ENCODE measurements at regions not wholly inside any gene's neighbourhood (a gene's known extent, or its start where the extent isn't known, plus 50 kb on each side); places are given as distances from the start of the nearest gene placed in this dataset.

DNA sequence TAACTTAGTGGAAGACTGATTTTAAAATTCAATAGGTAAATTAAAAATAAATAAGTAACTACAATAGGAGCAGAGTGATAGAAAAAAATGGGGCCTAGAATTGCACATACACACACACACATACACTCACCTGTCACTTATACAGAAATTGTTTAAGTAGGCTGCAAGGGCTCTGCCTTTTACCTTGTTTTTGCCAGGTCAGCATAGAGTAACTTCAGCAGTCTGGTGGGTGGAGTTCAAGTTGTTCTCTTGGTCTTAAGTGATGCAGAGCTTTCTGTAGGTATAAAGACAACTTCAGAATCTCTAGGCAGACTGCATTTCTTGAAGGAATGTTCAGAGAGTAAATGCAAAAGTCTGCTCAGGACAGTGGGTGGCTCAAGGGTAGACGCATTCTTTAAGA lies 457.0 kb downstream of the INHBA start:
- intact Hi-C loops (cut with DNase I, micrococcal nuclease), result no loop called here
- no peak for DNase-seq
- Mint-ChIP-seq H3K36me3 (ENCODE audit: low read depth) (no peaks in the 10 kb centered on the region), H3K27ac (no peak overlapping the region), H3K27me3 (no peaks in the 10 kb centered on the region), H3K4me3 (no peak overlapping the region), H3K4me1 (ENCODE audit: low read depth) (no peaks in the 10 kb centered on the region), H3K9me3 (peaks cover 5% of the 10 kb centered on the region)
- no peaks in the 10 kb centered on the region for H3K27me3 ChIP-seq (ENCODE audit: control insufficient read depth in 1 of 2, insufficient read depth in 2 of 2, low read length in 2 of 2)
- H3K4me1 ChIP-seq (ENCODE audit: insufficient read depth, low read length), result no peaks in the 10 kb centered on the region
- ATAC-seq (ENCODE audit: poor library complexity), result no peak
- TF ChIP-seq, protein P1, sequence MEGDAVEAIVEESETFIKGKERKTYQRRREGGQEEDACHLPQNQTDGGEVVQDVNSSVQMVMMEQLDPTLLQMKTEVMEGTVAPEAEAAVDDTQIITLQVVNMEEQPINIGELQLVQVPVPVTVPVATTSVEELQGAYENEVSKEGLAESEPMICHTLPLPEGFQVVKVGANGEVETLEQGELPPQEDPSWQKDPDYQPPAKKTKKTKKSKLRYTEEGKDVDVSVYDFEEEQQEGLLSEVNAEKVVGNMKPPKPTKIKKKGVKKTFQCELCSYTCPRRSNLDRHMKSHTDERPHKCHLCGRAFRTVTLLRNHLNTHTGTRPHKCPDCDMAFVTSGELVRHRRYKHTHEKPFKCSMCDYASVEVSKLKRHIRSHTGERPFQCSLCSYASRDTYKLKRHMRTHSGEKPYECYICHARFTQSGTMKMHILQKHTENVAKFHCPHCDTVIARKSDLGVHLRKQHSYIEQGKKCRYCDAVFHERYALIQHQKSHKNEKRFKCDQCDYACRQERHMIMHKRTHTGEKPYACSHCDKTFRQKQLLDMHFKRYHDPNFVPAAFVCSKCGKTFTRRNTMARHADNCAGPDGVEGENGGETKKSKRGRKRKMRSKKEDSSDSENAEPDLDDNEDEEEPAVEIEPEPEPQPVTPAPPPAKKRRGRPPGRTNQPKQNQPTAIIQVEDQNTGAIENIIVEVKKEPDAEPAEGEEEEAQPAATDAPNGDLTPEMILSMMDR (IDR thresholded peaks at IDR 0.05), result no peak
- no peaks in the 10 kb centered on the region for H3K36me3 ChIP-seq (ENCODE audit: insufficient read depth, low read length)
- no peak overlapping the region for H3K27ac ChIP-seq (ENCODE audit: low read depth in 1 of 2, low read length in 2 of 2)
- no peak overlapping the region for H3K4me3 ChIP-seq (ENCODE audit: low read length)
- CTCF ChIA-PET, result no interaction called here
- peaks cover 0 to 3% of the 10 kb centered on the region in 2 experiments for H3K9me3 ChIP-seq (ENCODE audit: control insufficient read depth in 1 of 2, insufficient read depth in 1 of 2, low read length in 2 of 2)
- POLR2A ChIA-PET, result no interaction called here

DNA sequence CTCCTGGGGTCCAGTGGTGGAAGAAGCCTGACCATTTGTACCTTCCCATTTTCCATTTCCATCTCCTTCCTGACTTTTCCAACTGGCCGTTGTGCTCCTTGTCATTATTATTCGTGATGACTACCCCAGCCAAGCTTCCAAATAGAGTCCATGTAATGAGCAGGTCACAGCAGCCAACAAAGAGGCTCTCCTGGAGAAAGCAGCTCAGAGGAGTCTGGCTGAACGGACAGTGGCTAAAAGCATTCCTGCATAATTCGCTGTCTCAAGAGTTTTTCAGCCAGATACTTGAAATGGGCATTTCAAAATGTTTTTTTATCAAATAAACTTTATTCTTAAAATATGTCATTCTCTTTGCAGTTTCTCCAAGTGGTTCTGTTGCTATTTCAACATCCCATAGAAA lies 458.6 kb downstream of the INHBA start:
- CTCF ChIA-PET, result no interaction called here
- DNase-seq (no peak), ATAC-seq (ENCODE audit: poor library complexity) (no peak)
- H3K4me3 ChIP-seq (ENCODE audit: low read length), result no peak overlapping the region
- no peaks in the 10 kb centered on the region for H3K27me3 ChIP-seq (ENCODE audit: control insufficient read depth in 1 of 2, insufficient read depth in 2 of 2, low read length in 2 of 2)
- intact Hi-C loops (cut with DNase I, micrococcal nuclease), result no loop called here
- H3K4me1 ChIP-seq (ENCODE audit: insufficient read depth, low read length), result no peaks in the 10 kb centered on the region
- H3K9me3 Mint-ChIP-seq, result peaks cover 2% of the 10 kb centered on the region
- TF ChIP-seq, protein P1 (IDR thresholded peaks at IDR 0.05), result no peak
- no peak overlapping the region for H3K4me3 Mint-ChIP-seq
- no peaks in the 10 kb centered on the region for H3K36me3 Mint-ChIP-seq (ENCODE audit: low read depth)
- no peaks in the 10 kb centered on the region for H3K4me1 Mint-ChIP-seq (ENCODE audit: low read depth)
- no peaks in the 10 kb centered on the region for H3K9me3 ChIP-seq (ENCODE audit: control insufficient read depth in 1 of 2, insufficient read depth in 1 of 2, low read length in 2 of 2)
- H3K27me3 Mint-ChIP-seq, result no peaks in the 10 kb centered on the region
- POLR2A ChIA-PET, result no interaction called here
- H3K27ac ChIP-seq (ENCODE audit: low read depth in 1 of 2, low read length in 2 of 2), result no peak overlapping the region
- no peak overlapping the region for H3K27ac Mint-ChIP-seq
- H3K36me3 ChIP-seq (ENCODE audit: insufficient read depth, low read length), result no peaks in the 10 kb centered on the region

DNA sequence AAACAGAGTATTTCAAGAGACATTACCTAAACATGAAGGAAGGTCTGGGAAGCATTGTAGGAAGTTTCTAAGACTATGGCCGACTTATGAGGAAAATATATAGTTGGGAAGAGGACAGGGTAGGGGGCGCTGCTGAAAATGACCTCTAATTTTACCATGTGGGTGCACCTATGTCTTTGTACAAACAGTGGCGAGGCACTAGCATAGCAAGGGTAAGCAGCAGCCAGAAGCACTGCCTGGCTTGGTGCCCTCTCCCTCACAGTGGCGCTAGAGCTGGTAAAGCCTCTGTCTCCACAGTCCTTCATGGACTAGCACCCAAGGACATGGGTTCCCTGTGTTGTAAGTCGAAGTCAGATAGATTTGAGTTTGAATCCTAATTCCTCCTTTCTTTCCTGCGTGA lies 461.2 kb downstream of the INHBA start:
- ATAC-seq (ENCODE audit: poor library complexity) (no peak), DNase-seq (no peak)
- no peaks in the 10 kb centered on the region for H3K27me3 ChIP-seq (ENCODE audit: control insufficient read depth in 1 of 2, insufficient read depth in 2 of 2, low read length in 2 of 2)
- no peaks in the 10 kb centered on the region for H3K4me1 Mint-ChIP-seq (ENCODE audit: low read depth)
- H3K36me3 Mint-ChIP-seq (ENCODE audit: low read depth), result no peaks in the 10 kb centered on the region
- no peaks in the 10 kb centered on the region for H3K9me3 Mint-ChIP-seq
- no peak overlapping the region for H3K27ac Mint-ChIP-seq
- H3K4me3 ChIP-seq (ENCODE audit: low read length), result no peak overlapping the region
- POLR2A ChIA-PET, result no interaction called here
- H3K9me3 ChIP-seq (ENCODE audit: control insufficient read depth in 1 of 2, insufficient read depth in 1 of 2, low read length in 2 of 2), result peaks cover 0 to 2% of the 10 kb centered on the region in 2 experiments
- no peaks in the 10 kb centered on the region for H3K36me3 ChIP-seq (ENCODE audit: insufficient read depth, low read length)
- TF ChIP-seq, protein P1 (IDR thresholded peaks at IDR 0.05), result no peak
- no peak overlapping the region for H3K27ac ChIP-seq (ENCODE audit: low read depth in 1 of 2, low read length in 2 of 2)
- H3K27me3 Mint-ChIP-seq, result no peaks in the 10 kb centered on the region
- H3K4me1 ChIP-seq (ENCODE audit: insufficient read depth, low read length), result no peaks in the 10 kb centered on the region
- CTCF ChIA-PET, result no interaction called here
- no peak overlapping the region for H3K4me3 Mint-ChIP-seq
- intact Hi-C loops (cut with DNase I, micrococcal nuclease), result no loop called here
